Amygdala (tissue), 56 donors: ENCODE measurements at regions not wholly inside any gene's neighbourhood (a gene's known extent, or its start where the extent isn't known, plus 50 kb on each side); places are given as distances from the start of the nearest gene placed in this dataset.

ENCODE experiments used
- DNase-seq, 56 donors: peaks; one replicate each; lab custom pipeline; 2025; lab: John Stamatoyannopoulos, UW

- no peak for DNase-seq
Observed at GRCh38 chr19:30722761-30723160, 350.6 kb downstream of the ZNF536 start.

GRCh38 chr19:30722186-30722585 is 350.0 kb downstream of the ZNF536 start:
- no peak for DNase-seq

GRCh38 chr19:30719999-30720345 is 347.8 kb downstream of the ZNF536 start:
- DNase-seq, result peak in 1 of 56 donors; percentile 24

- peak in 24 of 56 donors; percentile 2 to 53 (median 18) for DNase-seq
Observed at GRCh38 chr19:30719189-30719998, 347.2 kb downstream of the ZNF536 start.

- DNase-seq, result no peak
Observed at GRCh38 chr19:30718707-30719106, 346.5 kb downstream of the ZNF536 start.

GRCh38 chr19:30718014-30718413 is 345.8 kb downstream of the ZNF536 start:
- DNase-seq, result no peak

DNA sequence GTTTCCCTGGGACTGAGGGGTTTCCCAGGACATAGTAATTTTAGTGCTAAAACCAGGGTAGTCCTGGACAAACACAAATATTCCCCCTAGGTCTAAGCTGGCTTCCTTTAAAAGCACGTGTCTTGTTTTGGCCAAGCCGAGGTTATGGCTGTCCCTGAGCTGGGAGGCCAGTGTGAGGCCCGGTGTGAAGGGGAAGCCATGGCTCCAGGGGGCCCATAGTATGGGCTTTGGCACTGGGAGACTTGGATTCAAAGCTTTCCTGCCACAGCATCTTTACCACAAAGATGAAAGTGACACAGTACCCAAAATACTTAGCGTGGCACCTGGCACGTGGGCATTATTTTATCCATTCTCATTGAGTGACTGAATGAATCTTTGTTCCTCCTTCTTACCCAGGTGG is 345.2 kb downstream of the ZNF536 start:
- DNase-seq, result no peak

DNA sequence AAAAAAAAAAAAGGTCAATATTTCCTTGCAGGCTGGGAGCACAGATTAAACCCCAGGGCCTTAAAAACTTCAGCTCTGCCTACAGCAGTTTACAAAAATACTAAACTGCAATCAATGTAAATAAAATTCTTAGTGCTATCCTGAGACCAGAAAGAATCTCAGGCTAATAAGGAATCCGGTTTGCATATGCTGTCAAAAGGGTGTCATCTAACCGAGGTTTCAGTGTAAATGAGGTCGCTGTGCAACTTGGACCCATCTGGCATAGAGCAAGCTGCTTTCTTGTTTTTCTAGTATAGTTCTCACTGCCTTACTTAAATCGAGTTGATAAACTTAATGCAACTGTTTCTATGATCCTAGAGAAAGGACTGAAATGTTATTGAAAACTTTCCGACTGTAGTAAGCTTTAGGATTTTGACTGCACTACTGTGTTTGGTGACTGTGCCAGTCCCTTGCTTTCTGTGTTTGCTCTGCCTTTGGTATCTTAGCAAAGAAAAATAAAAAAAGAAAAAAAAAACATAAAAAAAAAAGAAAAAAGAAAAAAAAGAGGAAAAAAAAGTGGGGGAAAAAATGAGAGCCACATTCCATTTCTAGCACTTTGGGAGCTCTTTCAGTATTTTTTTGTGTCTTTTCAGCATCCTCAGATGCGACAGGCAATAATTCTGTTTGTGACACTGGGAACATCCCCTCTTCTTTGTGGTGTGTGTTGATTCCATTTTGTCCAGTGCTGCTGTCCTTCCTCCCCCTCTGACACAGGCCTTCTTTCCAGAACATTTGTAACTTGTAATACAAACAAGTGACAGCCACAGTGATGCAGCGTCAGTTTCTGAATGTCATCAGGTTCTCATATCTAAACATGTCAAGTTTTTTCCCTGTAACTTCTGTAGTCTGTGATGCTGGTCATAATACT is 340.5 kb downstream of the ZNF536 start:
- no peak for DNase-seq

GRCh38 chr19:30711826-30712225 is 339.6 kb downstream of the ZNF536 start:
- no peak for DNase-seq

- DNase-seq, result no peak
Observed at GRCh38 chr19:30711296-30711695, 339.1 kb downstream of the ZNF536 start.

DNA sequence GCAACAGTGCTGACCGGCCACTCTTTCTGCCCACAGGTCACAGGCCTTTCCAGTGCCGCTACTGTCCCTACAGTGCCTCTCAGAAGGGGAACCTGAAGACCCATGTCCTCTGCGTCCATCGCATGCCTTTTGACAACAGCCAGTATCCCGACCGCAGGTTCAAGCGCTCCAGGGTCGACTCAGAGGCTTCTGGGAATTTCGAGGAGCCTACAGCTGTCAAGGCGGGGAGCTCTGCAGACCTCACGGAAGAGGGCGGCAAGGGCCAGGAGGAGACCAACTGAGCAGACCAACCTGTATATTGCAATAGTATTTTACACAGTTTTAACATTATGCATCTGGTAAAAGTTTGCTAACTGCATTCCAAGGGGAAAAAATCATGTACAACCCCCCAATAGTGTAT is 338.5 kb downstream of the ZNF536 start:
- no peak for DNase-seq

GRCh38 chr19:30708416-30709178 is 336.4 kb downstream of the ZNF536 start:
- no peak for DNase-seq

GRCh38 chr19:30704771-30705330 is 332.7 kb downstream of the ZNF536 start:
- no peak for DNase-seq

- DNase-seq, result no peak
Observed at GRCh38 chr19:30703645-30704044, 331.5 kb downstream of the ZNF536 start.

DNA sequence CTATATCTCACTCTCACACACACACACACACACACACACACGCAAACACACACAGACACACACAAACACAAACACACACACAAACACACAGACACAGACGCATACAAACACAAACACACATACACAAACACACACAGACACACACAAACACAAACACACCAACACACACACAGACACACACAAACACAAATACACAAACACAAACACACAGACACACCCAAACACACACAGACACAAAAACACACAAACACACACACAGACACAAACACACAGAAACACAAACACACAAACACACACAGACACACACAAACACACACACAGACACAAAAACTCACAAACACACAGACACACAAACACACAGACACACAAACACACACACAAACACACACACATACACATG is 329.0 kb downstream of the ZNF536 start:
- no peak for DNase-seq

DNA sequence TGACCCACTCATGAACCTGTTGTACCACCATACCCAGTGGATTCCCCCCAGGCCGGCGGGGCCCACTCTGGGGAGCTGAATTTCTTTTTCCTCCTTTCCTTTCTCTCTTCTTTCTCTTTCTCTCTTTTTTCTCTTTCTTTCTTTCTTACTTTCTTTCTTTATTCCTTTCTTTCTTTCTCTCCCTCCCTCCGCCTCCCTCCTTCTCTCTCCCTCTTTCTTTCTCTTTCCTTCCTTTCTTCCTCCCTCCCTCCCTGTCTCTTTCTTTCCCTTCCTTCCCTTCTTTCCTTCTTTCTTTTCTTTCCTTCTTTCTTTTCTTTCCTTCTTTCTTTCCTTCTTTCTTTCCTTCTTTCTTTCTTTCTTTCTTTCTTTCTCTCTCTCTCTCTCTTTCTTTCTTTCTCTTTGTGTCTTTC is 327.7 kb downstream of the ZNF536 start:
- no peak for DNase-seq

- DNase-seq, result peak in 1 of 56 donors; percentile 13
Observed at GRCh38 chr19:30696514-30696913, 324.3 kb downstream of the ZNF536 start.

DNA sequence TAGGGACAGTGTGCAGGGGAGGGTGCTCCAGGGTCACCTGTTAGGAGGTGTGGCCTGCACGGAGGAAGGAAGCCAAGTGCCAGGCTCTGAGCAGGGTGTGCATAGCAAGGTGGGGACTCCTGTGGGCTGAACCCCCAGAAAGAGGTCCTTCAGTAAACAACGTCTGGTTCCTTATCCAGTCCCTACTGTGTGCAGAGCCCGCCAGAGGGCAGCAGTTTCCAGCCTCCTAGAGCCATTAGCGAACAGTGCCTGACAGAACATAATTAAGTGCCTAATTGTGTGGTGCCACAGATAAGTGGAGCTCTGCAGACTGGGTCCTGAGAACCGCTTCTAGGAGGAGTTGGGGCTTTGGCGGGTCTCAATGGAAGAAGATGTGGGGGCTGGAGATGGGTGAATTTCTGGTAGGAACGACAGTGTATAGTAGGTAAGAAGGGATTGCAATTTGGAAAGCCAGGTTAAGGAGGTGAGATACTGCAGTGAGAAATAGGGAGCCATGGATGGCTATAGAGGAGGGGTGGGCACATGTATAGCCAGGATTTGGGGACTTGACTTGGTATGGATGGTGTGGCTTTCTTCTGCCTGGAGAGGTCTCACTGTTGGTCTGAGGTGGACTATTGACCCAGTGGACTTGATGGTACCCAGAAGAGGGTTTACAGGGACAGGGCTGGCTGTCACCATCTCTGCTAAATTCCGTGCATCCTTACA is 323.1 kb downstream of the ZNF536 start:
- DNase-seq, result no peak

- DNase-seq, result no peak
Observed at GRCh38 chr19:30694156-30694755, 322.1 kb downstream of the ZNF536 start.
